Thyroid gland (tissue), 4 donors: ENCODE measurements at regions not wholly inside any gene's neighbourhood (a gene's known extent, or its start where the extent isn't known, plus 50 kb on each side); places are given as distances from the start of the nearest gene placed in this dataset.

Source experiments
- DNase-seq, 2 donors: peaks; one replicate each; pipeline ENCODE4 v3.0.0-alpha.2; 2019
- H3K27ac ChIP-seq, 3 donors: fragments of 200-600 bp; sonication (generic); 1 replicate in 2 of 3; 2 replicates in 1 of 3; pipeline ENCODE4 v1.5.1; 2016 to 2019; ENCODE audit warnings: mild to moderate bottlenecking in 1 of 3, moderate library complexity in 1 of 3
- H3K27me3 ChIP-seq: fragments of 200-600 bp; sonication (generic); one replicate; pipeline ENCODE4 v1.5.1; 2019
- H3K36me3 ChIP-seq, 2 donors: fragments of 200-600 bp; sonication (generic); one replicate each; pipeline ENCODE4 v1.5.1; 2016 to 2019
- H3K4me1 ChIP-seq, 2 donors: fragments of 200-600 bp; sonication (generic); one replicate each; pipeline ENCODE4 v1.5.1; 2017 to 2019
- H3K4me3 ChIP-seq, 3 donors: fragments of 200-600 bp; sonication (generic); replicated peaks in 1 of 3; 1 replicate in 2 of 3; 2 replicates in 1 of 3; pipeline ENCODE4 v1.5.1; 2016; ENCODE audit warnings: mild to moderate bottlenecking in 1 of 3
- H3K9me3 ChIP-seq: fragments of 200-600 bp; sonication (generic); one replicate; pipeline ENCODE4 v1.5.1; 2017
- CTCF ChIP-seq, 6 experiments: fragments of 200-600 bp in 3 of 6; fragments of 450-650 bp in 3 of 6; sonication (generic) in 3 of 6; IDR thresholded peaks; one replicate each; pipeline ENCODE4 v1.5.1; 2016 to 2019; ENCODE audit warnings: antibody characterized with exemption in 6 of 6, mild to moderate bottlenecking in 2 of 6, inconsistent platforms in 1 of 6, moderate library complexity in 1 of 6
- POLR2A ChIP-seq, 2 donors: fragments of 450-650 bp; IDR thresholded peaks; one replicate each; pipeline ENCODE4 v1.6.1; 2017; ENCODE audit warnings: antibody characterized with exemption in 2 of 2, mild to moderate bottlenecking in 2 of 2, moderate library complexity in 1 of 2
- WGBS, 2 donors: methylation state at CpG; one replicate each; pipeline ENCODE4 v1.1.5; 2017; 5-methylcytosine and 5-hydroxymethylcytosine counted together
- intact Hi-C: fragments of 100-400 bp; cut with DNase I; formaldehyde crosslinking; loops from one replicate; pipeline ENCODE4 v1.15.1; 2023

GRCh38 chr2:150911766-150912280 is 349.8 kb downstream of the RBM43 start:
- intact Hi-C loops, result no loop called here
- DNase-seq, result peak; percentile 60 to 72
- WGBS, 2 donors, result 18 to 20% methylated on average over 9 of the region's 9 CpGs
- no peaks in the 10 kb centered on the region for H3K36me3 ChIP-seq
- no peak overlapping the region for H3K4me3 ChIP-seq
- no peaks in the 10 kb centered on the region for H3K9me3 ChIP-seq
- H3K27ac ChIP-seq, result peak overlapping the region; percentile 12 to 68 (median 42)
- no peak for TF ChIP-seq POLR2A (IDR thresholded peaks at IDR 0.05)
- peak in 3 of 6 experiments; percentile 33 to 41 (median 38) for TF ChIP-seq CTCF (IDR thresholded peaks at IDR 0.05)
- no peaks in the 10 kb centered on the region for H3K27me3 ChIP-seq
- peaks cover 0 to 6% of the 10 kb centered on the region in 2 donors for H3K4me1 ChIP-seq

DNA sequence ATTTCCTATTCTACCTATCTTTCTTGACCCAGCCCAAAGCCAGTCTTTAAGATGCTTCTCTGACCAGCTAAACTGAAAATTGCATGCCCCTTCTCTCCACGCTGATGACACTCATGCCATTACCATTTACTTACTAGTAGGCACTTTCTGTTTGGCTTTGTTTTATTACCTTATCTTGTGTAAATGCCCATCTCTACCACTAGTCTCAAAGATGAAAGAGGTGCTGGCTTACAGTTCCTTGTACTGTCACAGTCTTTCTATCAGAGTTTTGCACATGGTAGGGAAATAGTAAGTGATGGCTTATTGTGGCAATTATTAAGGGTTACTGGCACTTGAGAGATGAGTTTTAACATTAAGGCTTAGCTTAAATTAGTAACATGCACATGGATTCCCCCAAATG is 352.1 kb downstream of the RBM43 start:
- Histone ChIP-seq H3K27ac (no peak overlapping the region), H3K4me1 (peaks cover 0 to 6% of the 10 kb centered on the region in 2 donors), H3K4me3 (no peak overlapping the region), H3K27me3 (no peaks in the 10 kb centered on the region), H3K9me3 (no peaks in the 10 kb centered on the region), H3K36me3 (no peaks in the 10 kb centered on the region)
- TF ChIP-seq POLR2A (IDR thresholded peaks at IDR 0.05) (no peak), CTCF (IDR thresholded peaks at IDR 0.05) (peak in 1 of 6 experiments; percentile 13)
- intact Hi-C loops, result no loop called here
- 98% methylated on average over 1 of the region's 1 CpG for WGBS, 2 donors
- DNase-seq, result no peak

DNA sequence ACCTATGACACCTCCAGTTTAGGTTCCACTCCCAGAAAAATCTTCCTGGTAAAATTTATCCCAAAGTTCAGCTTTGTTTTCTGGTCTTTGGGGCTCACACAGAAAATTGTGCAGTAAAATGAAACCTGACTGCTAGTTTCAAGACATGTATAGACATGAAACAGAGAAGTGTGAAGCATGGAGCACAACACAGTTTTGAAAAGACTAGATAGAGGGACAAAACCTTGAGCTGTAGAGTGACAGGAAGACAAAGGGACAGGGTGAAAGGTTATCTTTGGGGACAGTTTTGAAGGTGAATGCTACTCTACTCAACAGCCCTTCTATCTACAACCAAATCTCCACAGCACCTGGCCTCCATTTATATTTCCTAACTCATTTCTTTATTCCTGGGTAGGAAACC is 352.6 kb downstream of the RBM43 start:
- TF ChIP-seq POLR2A (IDR thresholded peaks at IDR 0.05) (no peak), CTCF (IDR thresholded peaks at IDR 0.05) (no peak)
- Histone ChIP-seq H3K27me3 (no peaks in the 10 kb centered on the region), H3K4me1 (peaks cover 0 to 6% of the 10 kb centered on the region in 2 donors), H3K4me3 (no peak overlapping the region), H3K27ac (no peak overlapping the region), H3K9me3 (no peaks in the 10 kb centered on the region), H3K36me3 (no peaks in the 10 kb centered on the region)
- DNase-seq, result no peak
- intact Hi-C loops, result no loop called here

DNA sequence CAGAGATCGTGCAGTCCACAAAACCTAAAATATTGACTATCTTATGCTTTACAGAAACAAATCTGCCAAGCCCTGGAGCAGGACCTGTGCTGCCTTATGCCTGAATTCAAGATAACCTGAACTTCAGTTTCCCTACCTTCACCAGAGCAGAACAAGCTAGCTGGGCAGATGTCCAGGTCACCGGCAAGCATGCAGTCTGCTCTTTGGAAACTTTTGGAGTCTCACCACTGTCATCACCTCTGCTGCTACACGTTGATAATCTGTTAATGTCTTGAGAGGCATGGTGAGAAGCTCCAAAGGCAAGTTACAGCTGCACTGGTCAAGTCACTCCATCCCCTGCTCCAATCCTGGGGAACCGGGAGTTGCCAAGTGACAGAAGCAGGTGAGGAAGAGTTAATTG is 354.2 kb downstream of the RBM43 start:
- H3K4me1 ChIP-seq, result peaks cover 0 to 6% of the 10 kb centered on the region in 2 donors
- 40 to 42% methylated on average over 4 of the region's 4 CpGs for WGBS, 2 donors
- H3K36me3 ChIP-seq, result no peaks in the 10 kb centered on the region
- no peaks in the 10 kb centered on the region for H3K27me3 ChIP-seq
- TF ChIP-seq POLR2A (IDR thresholded peaks at IDR 0.05), result no peak
- TF ChIP-seq CTCF (IDR thresholded peaks at IDR 0.05), result no peak
- H3K27ac ChIP-seq, result no peak overlapping the region
- intact Hi-C loops, result no loop called here
- H3K4me3 ChIP-seq, result no peak overlapping the region
- no peaks in the 10 kb centered on the region for H3K9me3 ChIP-seq
- DNase-seq, result peak; percentile 74 to 87

DNA sequence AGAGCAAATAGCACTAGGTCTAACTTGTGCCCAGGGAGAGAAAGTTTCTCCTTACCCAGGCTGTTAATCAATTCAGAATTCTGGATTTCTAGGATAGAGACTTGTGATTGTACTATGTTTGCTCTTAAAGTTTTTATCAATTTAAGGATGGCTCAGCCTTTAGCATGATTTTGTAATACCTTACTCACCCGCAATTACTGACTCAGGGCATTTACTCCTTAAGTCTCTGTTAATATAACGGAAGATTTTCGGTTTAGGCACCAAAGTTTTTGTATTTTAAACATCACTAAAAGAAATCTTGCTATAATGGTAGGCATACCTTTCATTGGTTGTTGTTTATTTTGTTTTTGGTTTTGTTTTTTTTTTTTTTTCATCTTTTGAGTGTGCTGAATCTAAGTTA is 358.2 kb downstream of the RBM43 start:
- no peak for DNase-seq
- Histone ChIP-seq H3K4me1 (no peaks in the 10 kb centered on the region), H3K27ac (no peak overlapping the region), H3K27me3 (no peaks in the 10 kb centered on the region), H3K9me3 (no peaks in the 10 kb centered on the region), H3K4me3 (no peak overlapping the region), H3K36me3 (no peaks in the 10 kb centered on the region)
- TF ChIP-seq POLR2A (IDR thresholded peaks at IDR 0.05) (no peak), CTCF (IDR thresholded peaks at IDR 0.05) (no peak)
- WGBS, 2 donors, result 76 to 95% methylated on average over 3 of the region's 3 CpGs
- intact Hi-C loops, result no loop called here
